Hematopoietic multipotent progenitor cell treated with erythropoietin and hydrocortisone succinate and interleukin-3 and kit ligand, for 4 days (in vitro differentiated cells): ENCODE measurements at regions not wholly inside any gene's neighbourhood (a gene's known extent, or its start where the extent isn't known, plus 50 kb on each side); places are given as distances from the start of the nearest gene placed in this dataset.
"Not testable (repeated sequence)": the region's sequence is repeated elsewhere in the genome, so short reads cannot be mapped to it uniquely, and the experiment has no call there.

Source experiments
- DNase-seq: peaks from one replicate; pipeline ENCODE4 v3.0.0-alpha.2; 2015

DNA sequence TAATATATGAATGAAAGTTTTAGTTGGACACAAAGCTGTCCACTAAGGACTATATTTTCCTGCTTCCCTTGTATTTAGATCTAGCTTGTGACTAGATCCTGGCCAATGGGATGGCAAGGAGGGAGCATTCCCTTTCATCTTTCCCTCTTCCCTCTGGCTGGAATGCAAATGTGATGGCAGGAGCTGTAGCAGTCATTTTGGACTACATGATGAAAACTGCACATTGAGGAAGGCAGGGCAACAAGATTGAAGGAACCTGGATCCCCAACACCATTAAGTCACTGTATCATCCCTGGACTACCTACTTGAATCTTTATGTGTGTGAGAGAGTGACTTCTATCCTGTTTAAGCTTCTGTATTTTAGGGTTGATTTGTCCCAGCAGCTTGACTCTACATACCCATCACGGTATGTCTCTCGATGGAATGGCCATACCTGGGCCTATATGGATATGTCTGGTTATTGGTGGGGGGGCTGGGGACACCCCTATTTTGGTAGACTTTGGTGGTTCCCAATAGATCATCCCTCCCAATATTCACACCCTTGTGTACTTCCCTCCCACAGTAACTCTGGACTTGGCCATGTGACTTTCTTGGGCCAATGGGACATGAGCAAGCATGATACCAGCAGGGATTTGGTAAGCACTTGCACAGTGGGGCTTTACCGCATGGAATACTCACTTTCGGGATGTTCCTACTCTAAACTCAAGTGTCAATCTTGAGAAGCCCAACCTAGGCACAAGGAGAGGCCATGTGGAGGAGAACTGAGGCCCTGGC, 128.5 kb downstream of the VEGFA start:
- no peak for DNase-seq

DNA sequence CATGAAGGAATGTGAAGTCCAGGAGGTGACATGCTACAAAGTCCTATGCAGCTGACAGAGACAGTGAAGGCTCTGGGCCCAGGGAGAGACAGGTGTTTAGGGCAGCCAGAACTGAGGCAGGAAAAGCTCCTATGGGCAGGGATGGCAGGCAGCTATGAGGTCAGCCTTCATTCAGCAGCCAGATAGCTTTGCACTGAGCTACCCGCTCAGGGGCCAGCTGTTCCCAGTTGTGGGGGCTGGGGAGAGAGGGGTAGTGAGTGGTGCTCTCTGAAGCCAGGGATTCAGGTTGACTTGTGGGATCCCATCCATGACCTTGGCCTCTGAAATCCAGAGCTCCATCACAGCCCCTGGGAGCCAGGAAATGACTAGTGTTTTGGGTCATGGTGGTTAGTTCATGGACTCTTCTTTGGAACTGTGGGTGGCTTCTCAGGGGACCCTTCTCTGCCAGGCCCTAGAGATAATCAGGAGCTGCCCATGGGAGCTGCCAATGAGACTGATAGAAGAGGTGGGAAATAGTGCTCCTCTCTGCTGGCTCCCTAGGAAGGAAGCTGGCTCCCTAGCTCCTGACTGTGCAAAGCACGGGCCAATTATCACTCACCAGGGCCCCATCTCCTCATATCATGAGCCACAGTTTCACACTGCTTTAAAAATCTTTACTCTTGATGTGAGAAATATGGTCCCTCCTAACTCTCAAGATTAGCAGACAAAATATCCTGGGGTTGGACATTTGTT, 127.7 kb downstream of the VEGFA start:
- DNase-seq = no peak

DNA sequence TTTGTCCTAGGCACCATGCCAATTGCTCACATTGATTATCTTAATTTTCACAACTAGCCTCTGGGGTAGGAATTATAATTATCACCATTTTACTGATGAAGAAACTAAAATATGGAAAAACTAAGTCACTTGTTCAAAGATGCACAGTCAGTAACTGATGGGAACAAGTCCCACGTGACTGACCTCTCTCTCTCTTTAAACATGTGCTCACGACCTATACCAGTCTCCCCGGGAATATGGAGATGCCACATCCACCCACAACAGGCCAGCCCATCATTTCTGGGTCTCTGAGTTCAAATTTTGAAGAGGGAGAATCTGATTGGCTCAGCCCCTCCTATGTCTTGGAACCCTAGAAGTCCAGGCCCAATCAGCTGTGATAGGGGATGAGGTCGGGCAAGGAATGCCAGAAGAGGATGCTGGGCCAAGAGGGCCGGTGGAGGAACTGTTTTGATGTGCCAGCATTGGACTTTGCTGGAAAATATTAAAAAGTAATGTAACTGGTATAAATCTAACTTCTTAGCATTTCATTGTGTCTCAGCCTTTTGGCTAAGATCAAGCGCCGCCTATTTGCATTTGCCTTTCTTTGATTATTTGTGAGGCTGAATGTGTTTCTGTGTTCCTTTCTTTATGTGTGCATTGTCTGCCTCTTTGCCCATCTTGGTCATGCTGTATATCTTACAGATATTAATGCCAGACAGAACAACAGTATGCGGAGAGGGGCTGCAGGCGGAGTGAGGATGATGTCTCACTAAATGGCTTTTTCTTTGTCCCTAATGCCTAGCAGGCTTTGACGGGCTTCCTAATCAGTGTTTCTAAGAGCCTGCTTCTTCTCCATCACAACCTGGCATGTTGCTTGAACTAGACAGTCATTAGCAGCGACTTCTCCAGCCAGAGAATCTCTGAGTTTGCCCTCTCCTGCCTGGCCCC, 126.6 kb downstream of the VEGFA start:
- peak; percentile 62 for DNase-seq

- DNase-seq = no peak
Observed at GRCh38 chr6:43895656-43896328, 125.8 kb downstream of the VEGFA start.

GRCh38 chr6:43893073-43893472, 123.1 kb downstream of the VEGFA start:
- DNase-seq = no peak

- no peak for DNase-seq
Observed at GRCh38 chr6:43891072-43891870, 121.3 kb downstream of the VEGFA start.

DNA sequence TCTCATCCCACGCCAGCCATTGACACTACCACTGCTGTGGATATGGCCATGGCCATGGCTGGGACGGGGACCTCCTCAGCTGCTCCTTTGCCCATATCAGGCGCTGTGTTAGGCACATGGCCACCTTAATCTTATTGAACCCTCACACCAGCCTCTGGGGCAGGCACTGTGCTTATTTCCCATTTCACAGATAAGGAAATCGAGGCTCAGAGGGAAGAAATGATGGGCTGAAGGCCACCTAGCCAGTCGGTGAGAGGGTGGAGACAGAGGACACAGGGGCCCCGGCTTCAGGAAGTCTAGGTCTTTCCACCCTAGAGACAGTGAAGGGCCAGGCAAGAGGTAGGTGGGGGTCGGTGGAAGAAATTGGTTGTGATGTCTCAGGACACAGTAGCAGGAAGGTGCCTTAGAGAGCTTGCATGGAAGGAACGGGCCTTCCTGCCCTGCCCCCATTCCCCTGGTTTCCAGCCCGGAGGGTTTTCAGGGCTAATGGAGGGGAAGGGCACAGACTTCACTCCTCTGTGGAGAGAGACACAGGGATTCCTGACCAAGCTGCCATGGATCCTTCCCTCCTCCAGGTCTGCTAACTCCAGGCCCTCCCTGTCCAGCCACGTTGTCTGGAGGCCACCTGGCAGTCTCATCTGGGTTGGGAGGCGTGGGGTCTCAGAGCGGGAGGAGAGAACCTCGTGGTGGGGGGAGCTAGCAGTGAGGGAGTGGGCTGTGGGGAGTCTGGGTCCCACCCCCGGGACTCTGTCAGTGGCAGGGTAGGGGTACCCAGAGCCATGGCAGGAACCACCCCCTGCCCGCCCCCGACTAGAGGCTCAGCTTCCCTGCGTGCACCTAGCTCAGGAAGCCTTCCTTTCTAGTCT, 120.4 kb downstream of the VEGFA start:
- DNase-seq = no peak

DNA sequence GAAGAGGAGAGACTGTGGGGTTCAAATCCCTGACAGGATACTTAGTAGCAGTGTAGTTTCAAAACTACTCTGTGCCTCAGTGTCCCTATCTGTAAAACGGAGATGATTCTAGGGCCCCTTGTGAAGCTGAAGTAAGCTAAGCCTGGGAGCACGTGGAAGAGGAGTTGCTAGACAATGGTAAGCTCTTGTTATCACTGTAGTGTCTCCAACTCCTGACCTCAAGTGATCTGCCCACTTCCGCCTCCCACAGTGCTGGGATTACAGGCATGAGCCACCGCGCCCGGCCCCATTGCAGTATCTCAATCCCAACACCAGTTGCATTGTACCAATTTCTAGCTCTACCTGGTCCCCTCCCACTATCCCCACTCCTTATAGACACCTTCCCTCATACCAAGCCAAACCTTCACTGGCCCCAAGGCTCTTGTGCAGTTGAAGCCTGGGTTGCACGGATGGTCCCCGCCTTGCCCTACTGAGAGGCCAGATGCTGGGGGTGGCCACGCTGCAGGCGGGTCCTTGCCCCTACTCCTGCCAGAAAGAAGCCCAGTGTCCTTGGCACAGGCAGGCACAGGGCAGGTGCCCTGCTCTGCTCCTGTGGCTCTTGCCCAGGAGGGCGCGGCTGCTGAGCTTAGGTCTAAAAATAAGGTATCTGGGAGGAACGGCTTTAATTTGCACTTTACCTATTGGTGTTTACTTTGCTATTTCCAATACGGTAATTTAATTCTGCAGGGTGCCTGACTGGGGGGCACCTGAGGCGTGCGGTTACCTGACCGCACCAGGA, 118.1 kb downstream of the VEGFA start:
- DNase-seq = peak; percentile 36

GRCh38 chr6:43887340-43887858, 117.4 kb downstream of the VEGFA start:
- peak; percentile 52 for DNase-seq

GRCh38 chr6:43886717-43887339, 116.8 kb downstream of the VEGFA start:
- no peak for DNase-seq

DNA sequence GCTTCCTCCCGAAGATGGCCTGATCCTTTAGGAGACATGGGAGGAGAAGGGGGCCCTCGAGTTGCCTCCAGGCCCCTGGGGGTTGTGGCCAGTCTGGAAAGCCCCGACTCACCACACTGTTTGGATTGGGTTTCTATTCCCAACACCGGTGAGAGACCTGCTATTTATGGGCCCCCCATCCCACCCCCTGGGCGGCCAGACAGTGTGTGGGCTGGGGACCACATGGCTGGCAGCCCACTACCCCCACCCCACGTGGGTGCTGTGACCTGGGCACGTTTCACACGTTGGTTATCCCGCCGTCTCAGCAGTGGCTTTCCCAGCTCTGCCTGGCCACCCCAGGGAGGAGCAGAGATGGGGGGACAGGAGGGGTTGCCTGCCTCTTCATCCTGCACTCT, 116.1 kb downstream of the VEGFA start:
- no peak for DNase-seq

- DNase-seq = no peak
Observed at GRCh38 chr6:43885399-43886066, 115.5 kb downstream of the VEGFA start.

- DNase-seq = peak; percentile 43
Observed at GRCh38 chr6:43884652-43885022, 114.6 kb downstream of the VEGFA start.

DNA sequence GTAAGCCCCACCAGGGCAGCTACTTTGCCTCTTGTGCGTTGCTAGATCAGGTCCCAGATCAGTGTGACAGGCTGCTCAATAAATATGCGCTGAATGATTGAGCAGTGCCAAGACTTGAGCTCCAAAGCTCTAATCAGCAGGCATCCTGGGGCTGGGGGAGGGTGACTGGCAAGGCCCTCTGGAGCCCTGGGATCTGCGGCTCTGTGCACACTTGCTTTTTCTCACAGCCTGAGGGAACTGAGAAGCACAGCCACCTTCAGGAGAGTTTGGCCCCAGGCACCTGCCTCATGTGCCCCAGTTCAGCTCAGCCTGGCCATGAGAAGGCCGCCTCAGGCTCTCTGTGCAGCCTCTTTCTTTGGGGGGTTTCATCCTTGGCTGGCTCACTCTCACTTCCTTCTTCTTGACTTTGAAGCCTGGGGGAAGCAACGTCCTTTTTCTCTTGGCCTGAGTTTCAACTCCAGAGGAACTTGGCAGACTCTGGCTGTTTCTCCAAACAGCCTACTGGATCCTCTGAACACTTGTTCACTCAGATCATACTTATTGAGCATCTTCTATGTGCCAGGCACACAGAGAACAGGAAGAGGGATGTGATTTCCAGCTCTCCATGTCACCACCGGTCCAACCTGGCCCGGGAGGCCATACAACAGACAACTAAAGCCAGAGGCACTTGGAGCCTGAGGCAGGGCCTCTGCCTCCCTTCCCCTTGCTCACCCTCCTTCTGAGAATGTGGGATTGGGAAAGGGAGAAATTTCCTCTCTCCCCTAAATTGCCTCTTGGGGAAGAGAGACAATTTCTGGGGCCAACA, 114.0 kb downstream of the VEGFA start:
- peak; percentile 40 for DNase-seq

DNA sequence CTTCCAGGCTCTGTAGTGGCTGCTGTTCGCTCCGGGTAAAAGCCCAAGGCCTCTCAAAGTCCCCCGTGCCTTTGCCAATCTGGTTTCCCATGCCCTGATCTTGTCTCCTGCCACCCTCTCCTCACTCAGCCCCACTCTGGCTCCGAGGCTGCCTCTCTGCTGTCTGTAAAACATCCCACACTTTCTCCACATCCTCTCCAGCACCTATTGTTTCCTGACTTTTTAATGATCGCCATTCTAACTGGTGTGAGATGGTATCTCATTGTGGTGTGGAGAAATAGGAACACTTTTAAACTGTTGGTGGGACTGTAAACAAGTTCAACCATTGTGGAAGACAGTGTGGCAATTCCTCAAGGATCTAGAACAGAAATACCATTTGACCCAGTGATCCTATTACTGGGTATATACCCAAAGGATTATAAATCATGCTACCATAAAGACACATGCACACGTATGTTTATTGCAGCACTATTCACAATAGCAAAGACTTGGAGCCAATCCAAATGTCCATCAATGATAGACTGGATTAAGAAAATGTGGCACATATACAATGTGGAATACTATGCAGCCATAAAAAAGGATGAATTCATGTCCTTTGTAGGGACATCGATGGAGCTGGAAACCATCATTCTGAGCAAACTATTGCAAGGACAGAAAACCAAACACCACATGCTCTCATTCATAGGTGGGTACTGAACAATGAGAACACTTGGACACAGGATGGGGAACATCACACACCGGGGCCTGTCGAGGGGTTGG, 112.9 kb downstream of the VEGFA start:
- not testable (repeated sequence) for DNase-seq

DNA sequence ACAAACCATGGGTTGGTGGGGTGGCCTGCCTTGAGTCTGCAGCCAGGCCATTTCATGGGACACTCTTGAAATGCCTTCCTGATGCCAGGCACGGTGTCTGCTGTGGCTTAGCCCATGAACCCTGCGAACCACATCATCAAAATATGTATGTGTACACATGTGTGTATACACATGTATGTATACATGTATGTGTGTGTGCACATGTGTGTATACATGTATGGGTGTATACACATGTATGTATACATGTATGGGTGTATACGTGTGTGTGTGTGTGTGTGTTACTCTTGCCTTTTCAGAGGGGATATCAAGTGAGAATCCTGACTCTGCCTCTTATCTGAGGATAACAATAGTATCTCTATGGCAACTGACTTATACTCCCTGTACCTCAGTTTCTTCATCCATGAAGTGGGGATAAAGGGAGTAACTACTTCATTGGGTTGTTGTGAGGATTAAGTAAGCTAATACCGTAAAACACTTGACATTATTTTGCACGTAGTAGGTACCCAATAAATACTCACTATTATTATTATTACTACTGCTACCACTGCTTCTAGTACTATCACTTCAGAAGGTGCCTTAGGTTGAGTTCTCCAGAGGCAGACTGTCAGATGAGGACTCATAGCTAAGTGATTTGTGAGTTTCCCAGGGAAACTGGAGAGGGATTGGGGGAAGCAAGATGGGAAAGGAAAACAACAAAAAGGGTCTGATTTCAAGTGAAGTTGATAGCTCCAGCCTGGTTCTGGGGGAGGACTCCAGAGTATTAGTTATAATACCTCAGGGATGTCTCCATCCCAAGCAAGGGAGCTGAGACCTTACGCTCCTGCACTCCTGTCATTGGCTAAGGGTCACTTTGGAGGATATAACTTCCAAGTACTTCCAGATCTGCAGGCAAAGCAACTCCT, 110.5 kb downstream of the VEGFA start:
- DNase-seq = no peak
